ENCODE measurements at regions not wholly inside any gene's neighbourhood (a gene's known extent, or its start where the extent isn't known, plus 50 kb on each side); places are given as distances from the start of the nearest gene placed in this dataset.

- no peaks in the 10 kb centered on the region for H3K27me3 ChIP-seq (replicated peaks; ENCODE audit: insufficient read depth, low read length)
- no peaks in the 10 kb centered on the region for H3K4me1 ChIP-seq (ENCODE audit: low read length)
- TF ChIP-seq EZH2phosphoT487 (IDR thresholded peaks at IDR 0.05; ENCODE audit: low read length) (no peak), CTCF (IDR thresholded peaks at IDR 0.05; ENCODE audit: low read length) (no peak)
Observed at GRCh38 chr15:45991863-45992262, 357.0 kb downstream of the SQOR start.

GRCh38 chr15:45993072-45993471 lies 358.2 kb downstream of the SQOR start:
- no peaks in the 10 kb centered on the region for H3F3A ChIP-seq (ENCODE audit: insufficient read depth, low read length)
- no peak for TF ChIP-seq EZH2phosphoT487 (IDR thresholded peaks at IDR 0.05; ENCODE audit: low read length)
- no peak for TF ChIP-seq EZH2 (optimal IDR thresholded peaks at IDR 0.05; ENCODE audit: low read depth, low read length)
- TF ChIP-seq CTCF (IDR thresholded peaks at IDR 0.05; ENCODE audit: low read length), result no peak

More at GRCh38 chr15:45991863-45992262, 357.0 kb downstream of the SQOR start:
- H3K4me3 ChIP-seq (ENCODE audit: low read length), result no peak overlapping the region
- H3K9ac ChIP-seq (ENCODE audit: low read length), result no peak overlapping the region
- H2AFZ ChIP-seq (ENCODE audit: low read length), result no peak overlapping the region
- no peak overlapping the region for H3K4me2 ChIP-seq (ENCODE audit: low read depth, low read length)
- no peak overlapping the region for H3K27ac ChIP-seq (ENCODE audit: low read length)
- no peaks in the 10 kb centered on the region for H3K9me2 ChIP-seq (replicated peaks; ENCODE audit: insufficient read depth, low read length)
- H4K20me1 ChIP-seq (ENCODE audit: insufficient read depth, low read length), result no peaks in the 10 kb centered on the region
- H3F3A ChIP-seq (ENCODE audit: insufficient read depth, low read length), result no peaks in the 10 kb centered on the region
- DNase-seq, result no peak
- no peaks in the 10 kb centered on the region for H3K79me2 ChIP-seq (ENCODE audit: low read length)
- H3K9me3 ChIP-seq (replicated peaks; ENCODE audit: insufficient read depth, low read length), result no peaks in the 10 kb centered on the region
- H3K36me3 ChIP-seq (replicated peaks; ENCODE audit: insufficient read depth, low read length), result no peaks in the 10 kb centered on the region

GRCh38 chr15:45993508-45993907 lies 358.7 kb downstream of the SQOR start:
- Histone ChIP-seq H3K9me2 (replicated peaks; ENCODE audit: insufficient read depth, low read length) (no peaks in the 10 kb centered on the region), H3K4me1 (ENCODE audit: low read length) (no peaks in the 10 kb centered on the region), H3K79me2 (ENCODE audit: low read length) (no peaks in the 10 kb centered on the region), H3K27me3 (replicated peaks; ENCODE audit: insufficient read depth, low read length) (no peaks in the 10 kb centered on the region), H3K9me3 (replicated peaks; ENCODE audit: insufficient read depth, low read length) (no peaks in the 10 kb centered on the region), H3K9ac (ENCODE audit: low read length) (no peak overlapping the region), H3K4me2 (ENCODE audit: low read depth, low read length) (no peak overlapping the region), H3K4me3 (ENCODE audit: low read length) (no peak overlapping the region), H3K27ac (ENCODE audit: low read length) (no peak overlapping the region), H3F3A (ENCODE audit: insufficient read depth, low read length) (no peaks in the 10 kb centered on the region), H4K20me1 (ENCODE audit: insufficient read depth, low read length) (no peaks in the 10 kb centered on the region), H3K36me3 (replicated peaks; ENCODE audit: insufficient read depth, low read length) (no peaks in the 10 kb centered on the region), H2AFZ (ENCODE audit: low read length) (no peak overlapping the region)
- no peak for TF ChIP-seq CTCF (IDR thresholded peaks at IDR 0.05; ENCODE audit: low read length)
- TF ChIP-seq EZH2phosphoT487 (IDR thresholded peaks at IDR 0.05; ENCODE audit: low read length), result no peak
- TF ChIP-seq EZH2 (optimal IDR thresholded peaks at IDR 0.05; ENCODE audit: low read depth, low read length), result no peak
- DNase-seq, result no peak

More at GRCh38 chr15:45993072-45993471, 358.2 kb downstream of the SQOR start:
- Histone ChIP-seq H3K36me3 (replicated peaks; ENCODE audit: insufficient read depth, low read length) (no peaks in the 10 kb centered on the region), H3K9me2 (replicated peaks; ENCODE audit: insufficient read depth, low read length) (no peaks in the 10 kb centered on the region), H2AFZ (ENCODE audit: low read length) (no peak overlapping the region), H3K4me1 (ENCODE audit: low read length) (no peaks in the 10 kb centered on the region), H3K79me2 (ENCODE audit: low read length) (no peaks in the 10 kb centered on the region), H3K9ac (ENCODE audit: low read length) (no peak overlapping the region), H3K4me3 (ENCODE audit: low read length) (no peak overlapping the region), H3K9me3 (replicated peaks; ENCODE audit: insufficient read depth, low read length) (no peaks in the 10 kb centered on the region), H3K4me2 (ENCODE audit: low read depth, low read length) (no peak overlapping the region), H3K27me3 (replicated peaks; ENCODE audit: insufficient read depth, low read length) (no peaks in the 10 kb centered on the region), H4K20me1 (ENCODE audit: insufficient read depth, low read length) (no peaks in the 10 kb centered on the region), H3K27ac (ENCODE audit: low read length) (no peak overlapping the region)
- no peak for DNase-seq

Data from MM.1S (cell line).